PC-9 (cell line): ENCODE measurements at regions not wholly inside any gene's neighbourhood (a gene's known extent, or its start where the extent isn't known, plus 50 kb on each side); places are given as distances from the start of the nearest gene placed in this dataset.

ENCODE experiments used
- EZH2 ChIP-seq: fragments of 200-600 bp; sonication (generic); IDR thresholded peaks from 2 replicates; pipeline ENCODE4 v1.8.0; 2017; ENCODE audit warnings: antibody characterized with exemption, low read depth
- TF ChIP-seq, protein P1 (sequence below): fragments of 200-600 bp; sonication (generic); conservative IDR thresholded peaks from 2 replicates; pipeline ENCODE4 v1.6.1; 2017; ENCODE audit warnings: mixed run types, antibody characterized with exemption, mild to moderate bottlenecking, moderate library complexity

DNA sequence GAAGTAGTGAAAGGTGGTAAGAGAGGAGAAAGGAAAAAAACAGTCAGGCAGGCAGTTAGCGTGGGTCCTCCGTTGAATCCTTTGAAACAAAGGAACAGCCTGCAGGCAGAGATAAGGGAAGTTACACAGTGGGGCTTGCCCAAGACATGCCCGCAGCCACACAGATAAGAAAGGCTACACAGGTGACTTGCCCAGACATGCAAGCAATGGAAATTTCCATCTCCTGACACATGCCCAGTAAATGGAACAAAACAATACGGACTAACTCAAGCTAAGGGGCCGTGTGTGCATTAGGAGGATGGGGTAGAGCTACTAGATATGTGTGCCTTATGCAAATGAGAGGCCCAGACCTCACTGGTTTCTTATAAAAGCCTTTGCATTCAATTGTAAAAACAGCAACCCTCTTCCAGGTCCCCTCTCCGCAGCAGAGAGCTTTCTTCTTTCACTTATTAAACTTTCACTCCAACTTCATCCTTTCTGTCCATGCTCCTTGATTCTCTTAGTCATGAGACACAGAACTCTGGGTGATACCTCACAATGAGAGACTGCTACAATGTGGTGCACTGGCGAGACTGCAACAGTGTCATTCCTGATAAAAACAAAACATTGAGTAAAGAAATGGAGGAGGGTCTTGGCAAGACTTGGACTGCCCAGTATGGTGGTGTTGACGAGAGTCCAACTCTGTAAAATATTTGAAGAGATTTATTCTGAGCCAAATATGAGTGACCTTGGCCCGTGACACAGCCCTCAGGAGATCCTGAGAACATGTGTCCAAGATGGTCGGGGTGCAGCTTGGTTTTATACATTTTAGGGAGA is 997.4 kb upstream of the PRKX start:
- TF ChIP-seq, protein P1, sequence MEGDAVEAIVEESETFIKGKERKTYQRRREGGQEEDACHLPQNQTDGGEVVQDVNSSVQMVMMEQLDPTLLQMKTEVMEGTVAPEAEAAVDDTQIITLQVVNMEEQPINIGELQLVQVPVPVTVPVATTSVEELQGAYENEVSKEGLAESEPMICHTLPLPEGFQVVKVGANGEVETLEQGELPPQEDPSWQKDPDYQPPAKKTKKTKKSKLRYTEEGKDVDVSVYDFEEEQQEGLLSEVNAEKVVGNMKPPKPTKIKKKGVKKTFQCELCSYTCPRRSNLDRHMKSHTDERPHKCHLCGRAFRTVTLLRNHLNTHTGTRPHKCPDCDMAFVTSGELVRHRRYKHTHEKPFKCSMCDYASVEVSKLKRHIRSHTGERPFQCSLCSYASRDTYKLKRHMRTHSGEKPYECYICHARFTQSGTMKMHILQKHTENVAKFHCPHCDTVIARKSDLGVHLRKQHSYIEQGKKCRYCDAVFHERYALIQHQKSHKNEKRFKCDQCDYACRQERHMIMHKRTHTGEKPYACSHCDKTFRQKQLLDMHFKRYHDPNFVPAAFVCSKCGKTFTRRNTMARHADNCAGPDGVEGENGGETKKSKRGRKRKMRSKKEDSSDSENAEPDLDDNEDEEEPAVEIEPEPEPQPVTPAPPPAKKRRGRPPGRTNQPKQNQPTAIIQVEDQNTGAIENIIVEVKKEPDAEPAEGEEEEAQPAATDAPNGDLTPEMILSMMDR, result no peak
- TF ChIP-seq EZH2, result no peak
